GM20000 (cell line): ENCODE measurements at regions not wholly inside any gene's neighbourhood (a gene's known extent, or its start where the extent isn't known, plus 50 kb on each side); places are given as distances from the start of the nearest gene placed in this dataset.

ENCODE experiments used
- DNase-seq: peaks from one replicate; pipeline ENCODE4 v3.0.0; 2012; ENCODE audit warnings: low spot score
- TF ChIP-seq, protein P1 (sequence below): IDR thresholded peaks from 2 replicates; pipeline ENCODE4 v1.5.1; 2012; ENCODE audit warnings: mild to moderate bottlenecking, control low read depth; ENCODE audit errors: extremely low read depth, missing control alignments

DNA sequence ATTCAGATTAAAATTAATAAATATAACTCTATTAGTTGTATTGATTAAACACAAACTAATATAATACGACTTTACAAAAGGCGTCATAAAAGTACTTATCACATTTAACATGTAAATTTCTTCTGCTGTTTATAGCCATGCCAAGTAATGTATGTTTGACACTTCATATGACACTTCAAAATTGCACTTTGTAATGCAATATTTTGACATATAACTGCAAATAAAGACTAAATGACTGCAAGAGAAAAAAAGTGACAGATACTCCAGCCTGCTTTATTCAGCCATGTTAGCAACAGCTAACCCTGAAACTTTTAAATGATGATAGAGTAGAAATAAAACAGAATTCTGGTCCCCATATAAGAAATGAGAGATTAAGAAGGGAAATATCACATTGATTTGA is 1238.0 kb downstream of the MRPL39 start:
- TF ChIP-seq, protein P1, sequence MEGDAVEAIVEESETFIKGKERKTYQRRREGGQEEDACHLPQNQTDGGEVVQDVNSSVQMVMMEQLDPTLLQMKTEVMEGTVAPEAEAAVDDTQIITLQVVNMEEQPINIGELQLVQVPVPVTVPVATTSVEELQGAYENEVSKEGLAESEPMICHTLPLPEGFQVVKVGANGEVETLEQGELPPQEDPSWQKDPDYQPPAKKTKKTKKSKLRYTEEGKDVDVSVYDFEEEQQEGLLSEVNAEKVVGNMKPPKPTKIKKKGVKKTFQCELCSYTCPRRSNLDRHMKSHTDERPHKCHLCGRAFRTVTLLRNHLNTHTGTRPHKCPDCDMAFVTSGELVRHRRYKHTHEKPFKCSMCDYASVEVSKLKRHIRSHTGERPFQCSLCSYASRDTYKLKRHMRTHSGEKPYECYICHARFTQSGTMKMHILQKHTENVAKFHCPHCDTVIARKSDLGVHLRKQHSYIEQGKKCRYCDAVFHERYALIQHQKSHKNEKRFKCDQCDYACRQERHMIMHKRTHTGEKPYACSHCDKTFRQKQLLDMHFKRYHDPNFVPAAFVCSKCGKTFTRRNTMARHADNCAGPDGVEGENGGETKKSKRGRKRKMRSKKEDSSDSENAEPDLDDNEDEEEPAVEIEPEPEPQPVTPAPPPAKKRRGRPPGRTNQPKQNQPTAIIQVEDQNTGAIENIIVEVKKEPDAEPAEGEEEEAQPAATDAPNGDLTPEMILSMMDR = no peak

DNA sequence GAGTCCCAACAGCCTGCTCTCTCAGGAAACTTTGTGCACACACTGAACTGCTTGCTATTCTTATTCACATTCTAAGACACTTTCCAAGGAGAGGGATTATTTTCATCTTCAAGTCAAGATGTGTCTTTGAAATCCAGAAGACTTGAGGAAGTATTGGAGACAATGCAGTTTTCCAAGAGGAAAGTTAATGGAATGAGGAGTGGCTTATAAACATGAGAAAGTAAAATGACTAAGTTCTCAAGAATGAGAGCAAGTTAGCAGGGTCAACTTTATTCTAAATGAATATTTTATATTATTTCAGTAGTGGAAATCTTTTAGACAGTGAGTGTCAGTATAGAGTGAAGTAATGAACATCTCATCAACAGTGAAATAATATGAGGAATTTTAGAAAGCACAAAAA is 1239.3 kb downstream of the MRPL39 start:
- DNase-seq = no peak

More for the DNA sequence above, 1238.0 kb downstream of the MRPL39 start:
- no peak for DNase-seq

DNA sequence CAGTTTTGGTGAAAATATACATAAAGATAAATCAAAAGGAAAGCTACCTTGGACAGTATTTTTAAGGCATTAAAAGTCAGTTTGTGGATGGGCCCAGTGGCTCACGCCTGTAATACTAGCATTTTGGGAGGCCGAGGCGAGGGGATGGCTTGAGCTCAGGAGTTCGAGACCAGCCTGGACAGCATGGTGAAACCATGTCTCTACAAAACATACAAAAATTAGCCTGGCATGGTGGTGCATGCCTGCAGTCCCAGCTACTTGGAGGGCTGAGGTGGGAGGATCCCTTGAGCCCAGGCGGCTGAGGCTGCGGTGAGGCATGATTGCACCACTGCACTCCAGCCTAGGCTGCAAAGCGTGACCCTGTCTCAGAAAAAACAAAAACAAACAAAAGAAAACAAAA is 1253.8 kb downstream of the MRPL39 start:
- DNase-seq = no peak
- TF ChIP-seq, protein P1 = no peak

More for the DNA sequence above, 1239.3 kb downstream of the MRPL39 start:
- TF ChIP-seq, protein P1 = no peak

DNA sequence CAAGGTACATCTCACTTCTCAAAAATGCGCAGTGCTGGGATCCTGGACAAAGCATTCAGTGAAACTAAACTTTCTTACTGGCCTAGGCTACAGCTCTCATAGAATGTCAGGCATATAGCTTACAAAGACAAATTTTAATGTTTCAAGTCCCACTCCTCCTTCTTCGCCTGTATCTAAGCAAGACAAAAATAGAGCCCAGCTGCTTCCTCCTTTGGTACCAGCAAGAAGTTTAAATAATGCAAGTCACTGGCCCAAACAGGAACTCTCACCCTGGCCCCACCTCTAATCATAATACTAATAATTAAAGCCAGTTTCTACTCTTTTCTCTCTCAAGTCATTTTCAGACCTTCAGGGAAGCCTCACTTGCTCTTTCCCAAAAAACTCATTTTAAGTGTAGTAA is 1267.9 kb downstream of the MRPL39 start:
- TF ChIP-seq, protein P1 = no peak
- no peak for DNase-seq

DNA sequence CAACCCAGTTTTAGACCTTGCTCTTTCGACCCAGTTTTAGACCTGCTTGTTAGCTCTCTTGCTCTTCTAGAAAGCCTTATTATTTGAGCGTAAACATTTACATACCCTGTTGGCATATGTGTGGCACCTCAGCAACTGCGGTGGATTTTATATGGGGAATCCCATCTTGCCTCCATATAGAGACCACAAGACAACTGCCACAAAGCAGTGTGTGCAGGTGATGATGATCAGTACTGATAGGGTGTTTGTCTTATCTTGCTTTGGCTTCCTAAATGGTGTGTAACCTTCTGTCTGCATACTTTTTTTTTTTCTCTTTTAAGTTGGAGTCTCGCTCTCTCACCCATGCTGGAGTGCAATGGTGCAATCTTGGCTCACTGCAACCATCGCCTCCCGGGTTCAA is 1270.8 kb downstream of the MRPL39 start:
- TF ChIP-seq, protein P1 = no peak
- no peak for DNase-seq

DNA sequence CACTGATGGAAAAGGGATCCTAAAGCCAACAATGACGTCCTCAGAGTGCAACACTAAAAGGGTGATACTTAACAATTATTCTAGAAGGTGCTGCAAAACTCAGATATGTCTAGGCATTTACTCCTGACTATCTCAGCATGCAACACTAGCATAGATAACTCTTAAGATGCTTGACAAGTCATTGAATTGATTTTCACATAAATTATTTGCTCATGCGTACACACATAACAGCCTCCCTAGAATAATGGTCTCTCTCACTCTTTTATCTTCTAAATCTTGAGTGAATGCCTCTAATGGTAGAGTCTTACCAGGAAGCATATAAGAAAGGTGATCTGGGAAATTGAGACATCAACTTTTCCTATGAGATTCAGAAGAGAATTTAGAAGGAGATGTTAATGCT is 1283.7 kb downstream of the MRPL39 start:
- no peak for DNase-seq

DNA sequence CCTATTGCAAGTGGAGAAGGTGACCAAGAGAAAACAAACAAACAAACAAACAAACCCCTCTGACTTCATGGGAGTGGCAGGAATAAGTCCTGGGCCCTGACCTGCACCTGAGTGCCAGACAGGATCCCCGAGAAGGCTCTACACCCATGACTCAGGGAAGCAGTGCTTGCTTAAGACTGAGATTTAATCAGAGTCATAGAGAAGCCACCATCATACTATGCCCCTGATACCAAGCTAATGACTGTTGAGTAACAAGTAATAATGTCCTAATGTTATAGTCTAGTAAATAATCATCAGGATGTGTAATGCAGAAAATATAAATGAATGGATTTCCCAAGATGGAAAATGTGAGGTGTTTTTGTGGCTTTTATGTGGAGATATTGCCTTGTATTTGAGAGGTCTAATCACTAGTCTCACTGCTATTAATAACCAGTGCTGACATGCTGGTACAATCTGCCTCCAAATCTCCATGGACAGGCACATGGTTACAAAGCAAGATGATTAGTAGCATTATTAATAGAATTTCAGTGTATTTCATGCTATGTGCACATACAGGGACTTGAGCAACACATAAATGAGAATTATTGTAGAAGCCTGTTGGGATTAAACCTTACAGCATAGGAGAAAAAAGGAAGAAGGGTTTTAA is 1290.9 kb downstream of the MRPL39 start:
- TF ChIP-seq, protein P1 = no peak
- DNase-seq = no peak

More for the DNA sequence above, 1283.7 kb downstream of the MRPL39 start:
- TF ChIP-seq, protein P1 = no peak
